ENCODE measurements at regions not wholly inside any gene's neighbourhood (a gene's known extent, or its start where the extent isn't known, plus 50 kb on each side); places are given as distances from the start of the nearest gene placed in this dataset.

GRCh38 chr3:28109829-28110228 lies 131.6 kb upstream of the CMC1 start:
- Mint-ChIP-seq H3K27me3 (no peaks in the 10 kb centered on the region), H3K4me3 (ENCODE audit: low read depth) (no peak overlapping the region), H3K36me3 (ENCODE audit: insufficient read depth) (no peaks in the 10 kb centered on the region), H3K27ac (no peak overlapping the region), H3K9me3 (ENCODE audit: low read depth) (no peaks in the 10 kb centered on the region), H3K4me1 (ENCODE audit: low read depth) (no peaks in the 10 kb centered on the region)
- no peak for DNase-seq (ENCODE audit: low spot score, unreplicated experiment)
- no peak for TF ChIP-seq CTCF (IDR thresholded peaks at IDR 0.05; ENCODE audit: unreplicated experiment)

GRCh38 chr3:28110869-28111268 lies 130.6 kb upstream of the CMC1 start:
- no peaks in the 10 kb centered on the region for H3K9me3 Mint-ChIP-seq (ENCODE audit: low read depth)
- TF ChIP-seq CTCF (IDR thresholded peaks at IDR 0.05; ENCODE audit: unreplicated experiment), result no peak
- H3K27ac Mint-ChIP-seq, result no peak overlapping the region
- no peaks in the 10 kb centered on the region for H3K4me1 Mint-ChIP-seq (ENCODE audit: low read depth)
- no peak for DNase-seq (ENCODE audit: low spot score, unreplicated experiment)
- no peaks in the 10 kb centered on the region for H3K27me3 Mint-ChIP-seq
- no peak overlapping the region for H3K4me3 Mint-ChIP-seq (ENCODE audit: low read depth)
- H3K36me3 Mint-ChIP-seq (ENCODE audit: insufficient read depth), result no peaks in the 10 kb centered on the region

GRCh38 chr3:28114893-28115292 lies 126.5 kb upstream of the CMC1 start:
- Mint-ChIP-seq H3K27ac (no peak overlapping the region), H3K36me3 (ENCODE audit: insufficient read depth) (no peaks in the 10 kb centered on the region), H3K4me3 (ENCODE audit: low read depth) (no peak overlapping the region), H3K27me3 (no peaks in the 10 kb centered on the region), H3K4me1 (ENCODE audit: low read depth) (no peaks in the 10 kb centered on the region), H3K9me3 (ENCODE audit: low read depth) (no peaks in the 10 kb centered on the region)
- DNase-seq (ENCODE audit: low spot score, unreplicated experiment), result no peak
- TF ChIP-seq CTCF (IDR thresholded peaks at IDR 0.05; ENCODE audit: unreplicated experiment), result no peak

GRCh38 chr3:28115316-28115715 lies 126.1 kb upstream of the CMC1 start:
- Mint-ChIP-seq H3K36me3 (ENCODE audit: insufficient read depth) (no peaks in the 10 kb centered on the region), H3K27me3 (no peaks in the 10 kb centered on the region), H3K4me3 (ENCODE audit: low read depth) (no peak overlapping the region), H3K27ac (no peak overlapping the region), H3K9me3 (ENCODE audit: low read depth) (no peaks in the 10 kb centered on the region), H3K4me1 (ENCODE audit: low read depth) (no peaks in the 10 kb centered on the region)
- no peak for DNase-seq (ENCODE audit: low spot score, unreplicated experiment)
- no peak for TF ChIP-seq CTCF (IDR thresholded peaks at IDR 0.05; ENCODE audit: unreplicated experiment)

- H3K4me3 Mint-ChIP-seq (ENCODE audit: low read depth), result no peak overlapping the region
- DNase-seq (ENCODE audit: low spot score, unreplicated experiment), result no peak
- no peaks in the 10 kb centered on the region for H3K9me3 Mint-ChIP-seq (ENCODE audit: low read depth)
- no peaks in the 10 kb centered on the region for H3K27me3 Mint-ChIP-seq
- H3K4me1 Mint-ChIP-seq (ENCODE audit: low read depth), result no peaks in the 10 kb centered on the region
- TF ChIP-seq CTCF (IDR thresholded peaks at IDR 0.05; ENCODE audit: unreplicated experiment), result no peak
- no peaks in the 10 kb centered on the region for H3K36me3 Mint-ChIP-seq (ENCODE audit: insufficient read depth)
- no peak overlapping the region for H3K27ac Mint-ChIP-seq
These were observed 123.8 kb upstream of the CMC1 start for GRCh38 chr3:28117598-28117997.

Data from progenitor cell of endocrine pancreas (in vitro differentiated cells).